SK-N-SH (cell line): ENCODE measurements at regions not wholly inside any gene's neighbourhood (a gene's known extent, or its start where the extent isn't known, plus 50 kb on each side); places are given as distances from the start of the nearest gene placed in this dataset.
"Not testable (repeated sequence)": the region's sequence is repeated elsewhere in the genome, so short reads cannot be mapped to it uniquely, and the experiment has no call there.

Source experiments
- CHD2 ChIP-seq: fragments of 150-350 bp; IDR thresholded peaks from 2 replicates; pipeline ENCODE4 v1.6.1; 2018; ENCODE audit warnings: low read length; ENCODE audit not compliant: partially characterized antibody
- CTCF ChIP-seq: fragments of 200-600 bp; sonication (generic); IDR thresholded peaks from 2 replicates; pipeline ENCODE4 v1.6.1; 2017; ENCODE audit warnings: antibody characterized with exemption, mild to moderate bottlenecking, moderate library complexity
- GABPA ChIP-seq: IDR thresholded peaks from 2 replicates; pipeline ENCODE4 v1.4.0; 2012; ENCODE audit warnings: low read depth, mild to moderate bottlenecking
- MXI1 ChIP-seq: IDR thresholded peaks from 2 replicates; pipeline ENCODE4 v1.6.1; 2012; ENCODE audit warnings: mild to moderate bottlenecking, low read depth, low read length, improper control_type of control experiment
- USF2 ChIP-seq: fragments of 150-350 bp; IDR thresholded peaks from 2 replicates; pipeline ENCODE4 v1.6.1; 2017; ENCODE audit warnings: antibody characterized with exemption, low read length, low read depth, borderline replicate concordance

GRCh38 chr4:138577826-138578225, 335.7 kb upstream of the SLC7A11 start:
- TF ChIP-seq CTCF, GABPA, USF2, MXI1, CHD2: not testable (repeated sequence)
